ENCODE measurements at regions not wholly inside any gene's neighbourhood (a gene's known extent, or its start where the extent isn't known, plus 50 kb on each side); places are given as distances from the start of the nearest gene placed in this dataset.

DNA sequence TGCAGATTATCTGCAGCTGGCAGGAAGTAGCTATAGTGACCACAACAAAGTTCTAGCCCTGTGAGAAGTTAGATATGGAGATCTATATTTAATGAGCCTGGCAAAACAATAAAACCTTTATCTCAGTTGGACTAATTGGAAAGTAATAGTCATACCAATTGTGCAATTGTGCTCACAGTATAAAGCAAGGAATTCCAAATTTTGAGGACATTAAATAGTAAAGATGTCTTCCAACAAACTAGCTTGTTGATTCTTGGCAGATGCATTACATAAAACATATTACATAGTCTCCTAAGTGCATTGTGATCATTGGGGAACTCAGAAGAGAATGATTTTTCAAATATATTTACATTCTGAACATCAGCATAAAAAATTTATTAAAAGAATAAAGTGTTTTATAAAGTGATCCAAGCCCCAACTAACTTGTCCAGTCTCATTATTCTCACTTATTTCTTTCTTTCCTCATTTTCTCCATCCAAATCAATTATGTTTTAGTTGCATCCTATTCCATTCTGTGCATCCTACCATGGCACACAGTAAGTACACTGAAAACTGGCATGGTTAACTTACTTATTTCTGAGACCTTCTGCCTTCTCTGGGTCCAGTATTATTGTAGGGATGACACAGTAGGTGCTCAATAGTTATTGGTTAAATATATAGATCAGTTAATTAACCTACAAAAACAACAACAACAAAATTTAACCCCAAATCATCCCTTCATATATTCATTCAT is 977.2 kb upstream of the NUDT12 start:
- no peak overlapping the region for H3K27ac ChIP-seq (ENCODE audit: low read depth, low read length)

DNA sequence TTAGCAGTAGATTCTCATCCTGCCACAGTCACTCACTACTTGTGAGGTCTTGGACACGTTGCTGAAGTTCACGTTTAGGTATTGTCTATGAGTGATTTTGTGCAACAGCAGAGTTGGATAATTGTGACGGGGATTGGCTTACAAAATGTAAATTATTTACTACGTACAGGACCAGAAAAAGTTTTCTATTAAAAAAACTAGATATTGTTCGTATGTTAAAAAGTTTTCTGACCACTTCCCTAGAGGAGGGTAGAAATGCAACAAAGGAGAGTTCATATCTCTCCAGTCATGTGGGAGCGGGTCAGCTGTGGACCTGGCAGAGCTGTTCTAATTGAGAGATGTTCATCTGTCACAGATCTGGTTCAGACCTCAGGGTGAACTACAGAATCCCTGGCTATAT is 976.1 kb upstream of the NUDT12 start:
- H3K27me3 Mint-ChIP-seq, result no peaks in the 10 kb centered on the region
- H3K9me3 ChIP-seq (ENCODE audit: control insufficient read depth in 1 of 2, low read length in 2 of 2), result no peaks in the 10 kb centered on the region
- H3K4me3 ChIP-seq (ENCODE audit: low read length in 2 of 2), result no peak overlapping the region
- no peaks in the 10 kb centered on the region for H3K36me3 Mint-ChIP-seq
- ChIA-PET CTCF (ENCODE audit: partially characterized antibody) (no interaction called here), POLR2A (ENCODE audit: partially characterized antibody) (no interaction called here)
- H3K4me3 Mint-ChIP-seq, result no peak overlapping the region
- H3K27me3 ChIP-seq (ENCODE audit: insufficient read depth, low read length), result no peaks in the 10 kb centered on the region
- no peaks in the 10 kb centered on the region for H3K36me3 ChIP-seq (ENCODE audit: insufficient read depth, low read length)
- DNase-seq, result no peak
- no peaks in the 10 kb centered on the region for H3K4me1 Mint-ChIP-seq
- H3K27ac ChIP-seq (ENCODE audit: low read depth, low read length), result no peak overlapping the region
- peaks cover 2 to 15% (median 8%) of the 10 kb centered on the region in 8 donors for H3K9me3 Mint-ChIP-seq
- no peak overlapping the region for H3K27ac Mint-ChIP-seq
- no peaks in the 10 kb centered on the region for H3K4me1 ChIP-seq (ENCODE audit: insufficient read depth, low read length)
- intact Hi-C loops (cut with micrococcal nuclease), result no loop called here

More for the DNA sequence above, 977.2 kb upstream of the NUDT12 start:
- intact Hi-C loops (cut with micrococcal nuclease), result no loop called here
- H3K4me3 Mint-ChIP-seq, result no peak overlapping the region
- DNase-seq, result no peak
- H3K4me3 ChIP-seq (ENCODE audit: low read length in 2 of 2), result no peak overlapping the region
- H3K9me3 ChIP-seq (ENCODE audit: control insufficient read depth in 1 of 2, low read length in 2 of 2), result no peaks in the 10 kb centered on the region
- H3K36me3 ChIP-seq (ENCODE audit: insufficient read depth, low read length), result no peaks in the 10 kb centered on the region
- no peak overlapping the region for H3K27ac Mint-ChIP-seq
- no peaks in the 10 kb centered on the region for H3K4me1 Mint-ChIP-seq
- H3K36me3 Mint-ChIP-seq, result no peaks in the 10 kb centered on the region
- ChIA-PET CTCF (ENCODE audit: partially characterized antibody) (no interaction called here), POLR2A (ENCODE audit: partially characterized antibody) (no interaction called here)
- no peaks in the 10 kb centered on the region for H3K27me3 Mint-ChIP-seq
- no peaks in the 10 kb centered on the region for H3K27me3 ChIP-seq (ENCODE audit: insufficient read depth, low read length)
- H3K9me3 Mint-ChIP-seq, result peaks cover 2 to 12% (median 7%) of the 10 kb centered on the region in 8 donors
- H3K4me1 ChIP-seq (ENCODE audit: insufficient read depth, low read length), result no peaks in the 10 kb centered on the region

DNA sequence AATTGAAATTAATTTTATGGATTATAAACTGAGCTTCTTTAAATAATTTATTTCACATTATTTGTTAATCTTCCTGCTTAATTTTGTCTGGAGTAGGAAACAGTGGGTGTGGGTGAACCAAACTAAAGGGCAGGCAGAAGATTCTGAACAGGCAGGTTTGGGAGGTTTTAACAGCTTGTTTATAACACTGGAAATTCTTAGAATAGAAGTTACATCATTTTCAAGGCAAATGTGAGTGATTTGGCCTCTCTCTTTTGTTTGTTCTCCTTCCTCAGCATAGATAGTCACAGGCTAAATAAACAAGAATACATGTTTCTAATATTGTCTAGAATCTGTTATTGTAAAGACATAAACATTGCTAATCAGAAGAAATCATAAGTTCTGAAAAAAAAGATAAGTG is 970.9 kb upstream of the NUDT12 start:
- H3K9me3 ChIP-seq (ENCODE audit: control insufficient read depth in 1 of 2, low read length in 2 of 2), result no peaks in the 10 kb centered on the region
- ChIA-PET POLR2A (ENCODE audit: partially characterized antibody) (interaction anchor here (0.6 kb wide), 1 partner anchor 192 kb away, joined by 3 read pairs; no protein-coding TSS in a partner anchor), CTCF (ENCODE audit: partially characterized antibody) (no interaction called here)
- H3K27ac ChIP-seq (ENCODE audit: low read depth, low read length), result no peak overlapping the region
- Mint-ChIP-seq H3K4me1 (no peaks in the 10 kb centered on the region), H3K27me3 (no peaks in the 10 kb centered on the region), H3K9me3 (peaks cover 0 to 21% (median 9%) of the 10 kb centered on the region in 8 donors), H3K27ac (no peak overlapping the region), H3K36me3 (no peaks in the 10 kb centered on the region), H3K4me3 (no peak overlapping the region)
- H3K4me1 ChIP-seq (ENCODE audit: insufficient read depth, low read length), result no peaks in the 10 kb centered on the region
- no peaks in the 10 kb centered on the region for H3K27me3 ChIP-seq (ENCODE audit: insufficient read depth, low read length)
- no peaks in the 10 kb centered on the region for H3K36me3 ChIP-seq (ENCODE audit: insufficient read depth, low read length)
- DNase-seq, result no peak
- no peak overlapping the region for H3K4me3 ChIP-seq (ENCODE audit: low read length in 2 of 2)
- intact Hi-C loops (cut with micrococcal nuclease), result no loop called here

DNA sequence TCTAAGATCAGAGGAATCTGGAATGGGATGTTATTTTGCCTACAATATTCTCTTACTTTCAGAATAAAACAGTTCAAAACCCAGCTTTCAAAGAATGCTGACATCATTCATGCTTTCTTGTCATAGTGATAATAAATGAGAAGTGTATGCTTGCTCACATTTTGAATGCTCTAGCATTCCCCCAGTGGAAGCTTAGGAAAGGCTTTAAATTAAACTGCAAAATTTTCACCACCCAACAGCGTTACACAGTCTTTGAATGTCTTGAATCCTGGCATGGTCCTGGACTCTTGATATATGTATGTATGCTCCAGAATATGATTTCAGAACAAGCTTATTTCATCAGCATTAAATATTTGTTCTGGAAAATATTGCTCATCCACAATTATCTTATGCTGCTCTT is 964.3 kb upstream of the NUDT12 start:
- Mint-ChIP-seq H3K27me3 (no peaks in the 10 kb centered on the region), H3K9me3 (peaks cover 0 to 16% (median 6%) of the 10 kb centered on the region in 8 donors), H3K4me3 (no peak overlapping the region), H3K36me3 (no peaks in the 10 kb centered on the region), H3K27ac (no peak overlapping the region), H3K4me1 (no peaks in the 10 kb centered on the region)
- H3K27me3 ChIP-seq (ENCODE audit: insufficient read depth, low read length), result no peaks in the 10 kb centered on the region
- no peak for DNase-seq
- no peaks in the 10 kb centered on the region for H3K9me3 ChIP-seq (ENCODE audit: control insufficient read depth in 1 of 2, low read length in 2 of 2)
- H3K4me1 ChIP-seq (ENCODE audit: insufficient read depth, low read length), result no peaks in the 10 kb centered on the region
- no peaks in the 10 kb centered on the region for H3K36me3 ChIP-seq (ENCODE audit: insufficient read depth, low read length)
- ChIA-PET CTCF (ENCODE audit: partially characterized antibody) (no interaction called here), POLR2A (ENCODE audit: partially characterized antibody) (no interaction called here)
- intact Hi-C loops (cut with micrococcal nuclease), result no loop called here
- H3K4me3 ChIP-seq (ENCODE audit: low read length in 2 of 2), result no peak overlapping the region
- H3K27ac ChIP-seq (ENCODE audit: low read depth, low read length), result no peak overlapping the region

- Histone ChIP-seq H3K27me3 (ENCODE audit: insufficient read depth, low read length) (no peaks in the 10 kb centered on the region), H3K36me3 (ENCODE audit: insufficient read depth, low read length) (no peaks in the 10 kb centered on the region), H3K27ac (ENCODE audit: low read depth, low read length) (no peak overlapping the region), H3K9me3 (ENCODE audit: control insufficient read depth in 1 of 2, low read length in 2 of 2) (no peaks in the 10 kb centered on the region), H3K4me3 (ENCODE audit: low read length in 2 of 2) (no peak overlapping the region), H3K4me1 (ENCODE audit: insufficient read depth, low read length) (no peaks in the 10 kb centered on the region)
- Mint-ChIP-seq H3K27ac (no peak overlapping the region), H3K4me1 (no peaks in the 10 kb centered on the region), H3K4me3 (no peak overlapping the region), H3K27me3 (no peaks in the 10 kb centered on the region), H3K36me3 (no peaks in the 10 kb centered on the region), H3K9me3 (peaks cover 0 to 31% (median 11%) of the 10 kb centered on the region in 8 donors)
- ChIA-PET CTCF (ENCODE audit: partially characterized antibody) (no interaction called here), POLR2A (ENCODE audit: partially characterized antibody) (no interaction called here)
- intact Hi-C loops (cut with micrococcal nuclease), result no loop called here
- DNase-seq, result no peak
Measured at GRCh38 chr5:104513640-104514072, 951.1 kb upstream of the NUDT12 start.

GRCh38 chr5:104513121-104513602 is 950.6 kb upstream of the NUDT12 start:
- Histone ChIP-seq H3K9me3 (ENCODE audit: control insufficient read depth in 1 of 2, low read length in 2 of 2) (no peaks in the 10 kb centered on the region), H3K27ac (ENCODE audit: low read depth, low read length) (no peak overlapping the region), H3K36me3 (ENCODE audit: insufficient read depth, low read length) (no peaks in the 10 kb centered on the region), H3K27me3 (ENCODE audit: insufficient read depth, low read length) (no peaks in the 10 kb centered on the region), H3K4me1 (ENCODE audit: insufficient read depth, low read length) (no peaks in the 10 kb centered on the region), H3K4me3 (ENCODE audit: low read length in 2 of 2) (no peak overlapping the region)
- Mint-ChIP-seq H3K27me3 (no peaks in the 10 kb centered on the region), H3K4me3 (no peak overlapping the region), H3K4me1 (no peaks in the 10 kb centered on the region), H3K36me3 (no peaks in the 10 kb centered on the region), H3K27ac (no peak overlapping the region), H3K9me3 (peaks cover 0 to 36% (median 13%) of the 10 kb centered on the region in 8 donors)
- DNase-seq, result no peak
- intact Hi-C loops (cut with micrococcal nuclease), result no loop called here
- POLR2A ChIA-PET (ENCODE audit: partially characterized antibody), result no interaction called here
- CTCF ChIA-PET (ENCODE audit: partially characterized antibody), result no interaction called here

- DNase-seq, result no peak
- Histone ChIP-seq H3K36me3 (ENCODE audit: insufficient read depth, low read length) (no peaks in the 10 kb centered on the region), H3K27me3 (ENCODE audit: insufficient read depth, low read length) (no peaks in the 10 kb centered on the region), H3K4me3 (ENCODE audit: low read length in 2 of 2) (no peak overlapping the region), H3K4me1 (ENCODE audit: insufficient read depth, low read length) (no peaks in the 10 kb centered on the region), H3K9me3 (ENCODE audit: control insufficient read depth in 1 of 2, low read length in 2 of 2) (no peaks in the 10 kb centered on the region), H3K27ac (ENCODE audit: low read depth, low read length) (no peak overlapping the region)
- ChIA-PET POLR2A (ENCODE audit: partially characterized antibody) (no interaction called here), CTCF (ENCODE audit: partially characterized antibody) (no interaction called here)
- Mint-ChIP-seq H3K4me1 (no peaks in the 10 kb centered on the region), H3K27ac (no peak overlapping the region), H3K4me3 (no peak overlapping the region), H3K36me3 (no peaks in the 10 kb centered on the region), H3K27me3 (no peaks in the 10 kb centered on the region), H3K9me3 (peaks cover 0 to 36% (median 13%) of the 10 kb centered on the region in 8 donors)
- intact Hi-C loops (cut with micrococcal nuclease), result no loop called here
Measured at GRCh38 chr5:104512063-104512825, 949.7 kb upstream of the NUDT12 start.
